HG02885 (cell line): ENCODE measurements at regions not wholly inside any gene's neighbourhood (a gene's known extent, or its start where the extent isn't known, plus 50 kb on each side); places are given as distances from the start of the nearest gene placed in this dataset.

ENCODE experiments used
- ATAC-seq: cut with Tn5 transposase; IDR thresholded peaks from one replicate; pipeline ENCODE4 v1.9.1; 2021; ENCODE audit warnings: mild to moderate bottlenecking; ENCODE audit not compliant: unreplicated experiment, poor library complexity

DNA sequence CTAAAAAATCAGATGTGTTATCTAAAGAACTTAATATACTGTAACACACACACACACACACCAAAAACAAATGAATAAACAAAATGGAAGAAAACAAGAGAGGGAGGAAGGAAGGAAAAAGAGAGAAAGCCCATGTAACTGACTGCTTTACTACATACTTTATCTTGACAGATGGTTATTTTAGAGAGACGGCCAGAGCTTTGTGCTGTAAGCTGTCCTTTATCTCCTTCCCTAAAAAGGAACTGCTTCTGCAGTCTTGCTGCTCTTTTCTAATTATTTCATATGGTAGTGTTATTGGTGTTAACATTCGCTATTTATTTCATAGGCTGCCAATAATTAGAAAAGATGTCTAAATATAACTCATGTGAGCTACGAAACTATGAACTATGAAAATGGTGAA lies 1384.6 kb downstream of the MRPL39 start:
- ATAC-seq, result no peak

DNA sequence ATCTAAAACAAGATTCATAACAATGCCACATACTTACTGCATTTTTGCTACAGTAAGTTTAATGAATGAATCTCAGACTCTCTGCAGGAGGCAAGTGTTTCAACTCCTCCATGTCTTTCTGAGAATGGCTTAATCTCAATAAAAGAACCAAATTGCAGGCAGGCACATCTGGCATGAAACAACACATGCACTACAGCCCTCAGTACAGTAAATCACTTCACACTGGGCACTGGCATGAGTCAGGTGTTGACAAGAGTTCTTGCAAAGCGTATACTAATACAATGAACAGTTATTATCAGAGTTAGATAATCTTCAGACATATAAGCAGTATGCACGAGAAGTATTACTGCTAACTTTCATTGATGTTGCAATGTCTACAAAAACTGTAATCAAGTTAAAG lies 1386.8 kb downstream of the MRPL39 start:
- no peak for ATAC-seq

DNA sequence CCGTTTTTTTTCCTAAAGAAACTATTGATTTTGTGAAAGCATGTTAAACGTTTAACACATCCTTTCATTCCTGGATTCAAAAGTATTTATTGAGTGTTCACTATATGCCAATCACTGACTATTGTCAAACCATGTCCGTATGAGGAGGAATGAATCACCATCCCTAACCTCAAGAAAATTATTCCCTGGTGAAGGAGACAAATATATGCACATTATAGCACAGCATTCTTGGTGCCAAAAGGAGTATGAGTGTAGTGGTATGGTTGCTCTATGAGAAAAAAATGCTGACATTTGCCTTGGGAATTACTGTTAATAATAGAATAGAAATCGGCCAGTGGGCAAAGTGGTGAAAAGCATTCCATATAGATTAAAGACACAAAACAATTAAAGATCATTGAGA lies 1390.1 kb downstream of the MRPL39 start:
- ATAC-seq, result no peak

DNA sequence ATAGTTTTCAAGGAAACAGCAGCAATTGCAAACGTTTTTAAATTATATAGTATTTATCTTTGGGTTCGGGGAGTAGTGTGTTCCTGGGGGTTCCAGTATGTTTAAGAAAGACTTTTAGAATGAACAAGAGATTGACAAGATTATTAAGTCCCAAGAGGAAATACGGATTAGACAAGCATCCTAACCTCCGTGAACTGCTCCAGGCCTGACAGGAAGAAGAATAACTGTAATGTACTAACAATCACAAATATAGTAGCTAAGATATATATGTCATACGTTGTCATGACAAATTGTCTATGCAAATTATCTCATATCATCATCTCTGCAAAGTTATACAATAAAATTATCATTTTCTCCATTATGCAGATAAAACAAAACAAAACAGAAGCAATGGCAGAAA lies 1397.2 kb downstream of the MRPL39 start:
- ATAC-seq, result no peak

DNA sequence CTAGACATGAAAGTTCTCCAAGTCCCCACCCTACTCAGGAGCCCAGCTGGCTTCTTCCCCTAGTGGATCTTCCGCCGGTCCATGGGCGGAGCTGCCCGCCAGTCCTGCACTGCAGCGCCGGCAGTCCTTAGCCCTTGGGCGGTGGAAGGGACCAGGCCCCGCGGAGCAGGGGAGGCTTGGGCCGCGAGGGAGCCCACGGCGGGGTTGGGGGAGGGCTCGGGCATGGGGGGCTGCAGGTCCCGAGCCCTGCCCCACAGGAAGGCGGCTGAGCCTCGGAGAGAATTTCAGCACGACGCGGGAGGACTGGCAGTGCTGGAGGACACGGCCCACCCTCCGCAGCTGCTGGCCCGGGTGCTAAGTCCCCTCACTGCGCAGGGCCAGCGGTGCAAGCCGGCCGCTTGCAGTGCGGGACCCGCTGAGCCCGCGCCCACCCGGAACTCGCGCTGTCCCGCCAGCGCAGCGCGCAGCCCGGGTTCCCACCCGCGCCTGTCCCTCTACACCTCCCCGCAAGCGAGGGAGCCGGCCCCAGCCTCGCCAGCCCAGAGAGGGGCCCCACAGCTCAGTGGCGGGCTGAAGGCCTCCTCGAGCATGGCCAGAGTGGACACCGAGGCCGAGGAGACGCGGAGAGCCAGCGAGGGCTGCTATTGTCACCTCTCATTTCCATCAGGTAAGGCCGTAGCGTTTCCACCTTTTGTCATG lies 1398.6 kb downstream of the MRPL39 start:
- no peak for ATAC-seq

DNA sequence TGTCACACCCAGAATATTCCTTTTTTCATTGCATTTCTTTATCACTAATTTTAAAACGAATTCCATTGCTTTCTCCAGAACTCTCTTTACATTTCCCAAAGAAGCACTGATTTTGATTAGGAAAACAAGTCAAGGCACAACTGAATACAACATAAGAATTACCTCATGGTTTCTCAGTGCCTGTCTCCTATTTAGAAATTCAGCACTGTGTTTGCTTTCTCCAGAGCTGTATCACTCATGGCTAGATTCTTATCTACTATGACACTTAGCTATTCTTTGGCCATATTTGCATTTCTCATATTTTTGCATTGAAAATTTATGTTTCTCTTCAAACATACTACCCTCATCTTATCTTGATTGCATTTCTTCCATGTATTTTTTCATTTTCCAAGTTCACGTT lies 1402.0 kb downstream of the MRPL39 start:
- no peak for ATAC-seq

DNA sequence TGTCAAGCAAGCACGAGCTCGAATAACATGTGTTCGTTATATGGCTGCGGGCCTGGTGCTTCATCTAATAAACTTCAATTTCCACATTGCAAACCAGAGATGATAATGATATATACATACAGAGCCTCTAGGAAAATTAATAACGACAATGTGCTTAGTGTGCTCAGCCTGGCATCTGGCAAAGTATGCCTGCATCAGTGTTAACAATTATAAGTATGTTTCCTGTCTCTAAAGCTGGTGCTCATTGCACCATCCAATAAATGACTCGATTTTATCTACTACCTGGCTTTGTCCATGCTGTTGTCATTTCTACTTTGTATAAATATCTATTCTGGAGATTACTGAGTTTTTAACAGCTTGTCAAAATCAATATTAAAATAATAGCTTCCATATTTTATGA lies 1402.6 kb downstream of the MRPL39 start:
- no peak for ATAC-seq

DNA sequence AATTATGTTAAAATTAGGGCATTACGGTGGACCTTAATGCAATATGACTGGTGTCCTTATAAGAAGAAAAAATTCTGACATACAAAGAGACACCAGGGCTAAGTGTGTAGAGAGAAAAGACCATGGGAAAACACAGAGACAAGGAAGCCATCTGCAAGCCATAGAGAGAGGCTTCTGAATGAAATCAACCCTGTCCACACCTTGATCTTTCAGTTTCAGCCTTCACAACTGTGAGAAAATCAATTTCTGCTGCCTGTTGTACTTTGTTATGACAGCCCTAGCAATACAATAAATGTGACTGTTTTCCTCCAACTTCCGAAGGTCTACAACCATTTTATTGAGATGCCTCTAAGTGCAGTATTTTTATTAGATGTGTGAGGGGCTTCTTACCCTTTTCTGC lies 1407.2 kb downstream of the MRPL39 start:
- ATAC-seq, result no peak

DNA sequence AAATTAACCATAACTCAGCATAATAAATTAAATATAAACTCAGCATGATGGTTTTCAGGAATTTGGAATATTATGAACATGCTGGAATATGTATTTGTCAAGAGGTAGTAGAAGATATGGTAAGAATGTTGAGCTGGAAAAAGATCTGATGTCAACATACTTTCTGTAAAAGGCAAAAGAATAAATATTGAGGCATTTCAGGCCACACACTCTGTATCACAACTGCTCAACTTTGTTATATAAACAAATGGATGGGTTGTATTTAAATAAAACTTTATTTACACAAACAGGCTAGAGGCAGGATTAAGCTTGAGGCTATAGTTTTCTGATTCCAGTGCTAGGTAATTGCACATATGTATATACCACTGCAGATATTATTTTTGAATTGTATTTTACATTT lies 1409.4 kb downstream of the MRPL39 start:
- ATAC-seq, result no peak

DNA sequence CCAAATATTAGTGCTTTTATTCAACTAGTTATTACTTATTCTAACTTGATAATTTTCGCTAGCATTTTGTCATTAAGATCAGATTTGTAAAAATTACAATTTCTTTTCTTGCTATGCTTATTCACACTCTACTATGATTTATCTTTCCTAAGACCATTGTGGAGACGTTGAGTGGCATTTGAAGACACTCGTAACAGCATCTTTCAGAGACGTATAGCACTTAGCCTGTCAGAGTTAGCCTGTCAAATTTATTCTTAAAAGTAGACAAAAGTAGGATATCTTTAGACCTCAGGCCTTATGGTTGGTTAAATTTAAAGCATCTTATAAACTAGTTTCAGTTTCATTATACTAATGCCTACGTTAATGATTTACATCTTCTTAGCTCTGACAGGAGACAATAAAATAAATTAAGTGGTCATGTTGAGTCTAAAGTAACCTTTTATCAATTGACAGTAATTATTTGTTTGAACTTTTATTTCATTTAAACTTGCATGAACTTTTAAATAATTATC lies 1410.1 kb downstream of the MRPL39 start:
- ATAC-seq, result no peak

DNA sequence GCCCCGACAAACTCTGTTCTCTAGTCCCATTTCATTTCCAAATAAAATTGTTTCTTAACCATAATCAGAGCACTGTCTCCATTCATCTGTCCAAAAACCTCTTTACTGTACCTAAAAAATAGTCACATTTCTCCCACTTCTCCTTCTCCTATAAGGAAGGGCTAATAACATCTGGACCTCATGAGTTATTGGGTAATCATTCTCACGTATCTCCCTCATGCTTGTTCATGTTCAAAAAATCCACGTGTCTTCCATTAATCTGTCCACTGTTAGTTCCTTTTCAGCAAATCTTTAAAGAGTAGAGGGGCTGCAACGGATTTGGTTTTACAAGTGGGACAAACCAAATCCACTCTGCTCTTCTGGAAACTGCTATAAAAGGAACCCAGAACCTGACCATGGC lies 1418.8 kb downstream of the MRPL39 start:
- ATAC-seq, result no peak

DNA sequence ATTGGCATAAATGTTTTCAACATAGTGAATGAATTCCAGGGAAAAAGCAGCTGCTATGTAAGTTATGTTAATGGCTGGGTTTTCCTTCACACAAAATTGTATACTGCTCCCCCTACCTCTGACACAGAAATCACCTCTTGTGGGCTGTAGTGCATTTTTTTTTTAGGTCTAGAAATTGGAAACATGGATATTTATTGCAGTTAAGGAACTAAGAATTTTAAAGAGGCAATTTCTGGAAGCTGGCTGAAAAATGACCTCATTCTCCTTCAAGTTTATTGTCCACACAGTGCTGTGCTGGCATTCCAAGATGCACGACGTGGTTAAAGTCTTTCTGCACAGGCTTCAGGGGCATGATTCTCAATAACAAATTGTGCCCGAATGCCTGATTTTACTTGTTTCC lies 1424.2 kb downstream of the MRPL39 start:
- no peak for ATAC-seq

DNA sequence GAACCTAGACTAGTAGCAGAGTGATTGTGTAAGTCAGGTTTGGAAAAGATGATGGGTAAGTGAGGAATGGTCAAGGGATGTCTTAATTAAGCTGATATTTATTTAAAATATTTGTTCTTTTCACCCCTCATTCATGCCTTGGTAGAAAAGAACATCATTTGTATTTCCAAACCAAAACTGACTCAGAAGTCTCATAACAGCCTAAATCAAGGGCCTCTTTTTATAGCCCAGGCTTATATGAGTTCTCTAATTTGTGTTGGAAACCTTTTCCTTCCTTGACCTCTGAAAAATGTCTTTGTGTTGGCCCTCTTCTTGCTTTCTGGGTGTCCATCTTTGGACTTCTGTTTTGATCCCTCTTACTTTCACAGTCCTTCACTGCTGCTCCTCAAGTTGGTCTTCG lies 1428.2 kb downstream of the MRPL39 start:
- no peak for ATAC-seq

DNA sequence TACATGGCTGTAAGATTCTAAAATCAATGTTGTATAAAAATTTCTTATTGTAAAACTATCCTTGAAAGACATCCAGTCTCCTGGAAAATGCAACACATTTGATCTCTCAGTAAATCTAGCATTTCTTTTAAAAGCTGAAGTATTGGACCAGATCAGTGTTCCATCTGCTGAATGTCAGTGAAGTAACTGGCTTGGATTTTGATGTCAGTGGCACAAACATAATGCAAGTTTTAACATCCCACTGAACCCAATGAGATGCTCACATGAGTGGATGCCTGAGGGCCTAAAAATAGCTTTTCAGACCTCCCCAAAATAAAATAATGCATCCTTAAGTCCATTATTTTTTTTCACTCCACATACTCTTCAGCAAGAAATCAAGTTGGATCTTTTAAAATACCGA lies 1432.2 kb downstream of the MRPL39 start:
- ATAC-seq, result no peak

DNA sequence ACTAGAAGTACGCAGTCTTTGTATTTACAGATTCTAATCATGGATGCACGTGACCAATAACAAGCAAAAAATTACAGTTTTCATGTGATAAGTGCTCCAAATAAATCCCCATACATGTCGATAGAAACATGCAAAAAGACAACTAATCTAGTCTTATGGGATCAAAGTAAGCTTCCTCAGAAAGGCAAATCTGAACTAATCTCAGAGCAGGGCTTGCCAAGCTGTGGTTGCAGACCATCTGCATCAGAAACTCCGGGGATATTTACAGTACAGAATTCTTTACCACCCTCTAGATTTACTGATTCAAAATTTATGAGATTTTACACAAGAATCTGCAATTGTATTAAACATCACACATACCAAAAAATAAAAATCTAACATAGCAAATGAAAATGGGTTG lies 1435.5 kb downstream of the MRPL39 start:
- no peak for ATAC-seq

DNA sequence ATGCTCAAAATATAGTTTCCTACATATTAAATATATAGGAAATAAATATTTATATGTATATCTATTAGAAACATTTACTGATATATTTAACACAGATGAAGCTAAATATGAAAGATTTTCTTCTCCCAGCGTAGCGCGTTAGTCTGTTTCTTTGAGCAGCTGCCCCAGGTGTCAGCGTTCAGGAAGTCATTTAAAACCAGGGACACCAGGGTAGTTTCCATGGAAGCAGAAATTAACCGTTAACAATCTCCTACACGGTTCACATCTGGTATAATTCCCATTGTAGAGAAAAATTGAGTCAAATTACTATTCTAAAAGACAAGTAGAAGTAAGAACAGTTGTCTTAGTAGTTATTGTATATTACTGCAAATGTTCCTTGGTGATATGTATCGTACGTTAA lies 1443.7 kb downstream of the MRPL39 start:
- no peak for ATAC-seq

DNA sequence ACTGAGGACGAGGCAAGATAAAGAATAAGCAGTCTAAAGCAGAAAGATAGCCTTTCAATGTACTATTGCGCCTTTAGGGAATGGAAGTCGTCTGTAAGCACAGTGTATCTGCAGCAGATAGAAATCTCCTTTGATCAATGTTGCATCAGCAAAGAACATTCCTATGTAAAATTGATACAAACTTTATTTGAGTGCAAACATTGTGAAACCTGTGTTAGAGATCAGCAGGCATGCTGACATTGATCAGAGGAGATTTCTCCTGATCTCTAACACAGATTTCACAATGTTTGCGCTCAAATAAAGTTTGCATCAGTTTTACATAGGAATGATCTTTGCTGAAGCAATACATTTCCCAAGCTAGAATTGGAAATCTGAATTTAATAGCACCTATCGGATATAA lies 1446.8 kb downstream of the MRPL39 start:
- ATAC-seq, result no peak

DNA sequence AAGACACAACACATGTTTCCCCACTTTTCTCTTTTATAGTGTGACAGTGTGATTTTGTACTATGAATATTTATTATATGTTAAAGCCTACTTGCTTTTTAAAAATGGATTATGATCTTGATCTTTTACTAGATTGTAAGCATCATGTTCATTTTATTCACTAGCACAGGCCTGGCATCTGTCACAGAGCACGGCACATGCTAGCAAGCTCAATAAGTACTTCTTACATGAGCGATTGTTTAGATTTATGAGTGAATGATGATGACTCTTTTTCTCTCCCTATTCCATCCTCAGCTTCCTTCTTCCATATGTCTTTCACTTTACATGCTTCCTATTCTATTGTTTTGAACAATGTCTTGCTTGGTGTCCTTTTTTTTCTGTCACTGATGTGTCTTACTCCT lies 1454.1 kb downstream of the MRPL39 start:
- no peak for ATAC-seq

DNA sequence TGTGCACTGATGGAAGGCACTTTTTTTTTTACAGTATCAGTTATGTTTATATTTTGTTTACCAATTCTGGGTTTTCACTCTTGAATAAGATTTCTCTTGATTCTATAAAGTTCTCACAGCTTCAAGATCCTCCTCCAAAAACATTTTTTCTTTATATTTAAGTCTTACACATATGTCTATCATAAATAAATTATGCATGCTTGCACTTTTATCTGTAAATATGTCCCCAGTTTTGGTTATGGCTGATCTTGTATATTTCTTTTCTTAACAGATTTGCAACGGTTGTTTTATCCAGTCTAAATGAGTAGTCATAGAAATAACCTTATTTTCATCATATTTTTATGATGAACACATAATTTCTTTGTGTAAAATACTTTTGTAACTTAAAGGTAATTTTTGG lies 1456.5 kb downstream of the MRPL39 start:
- no peak for ATAC-seq

DNA sequence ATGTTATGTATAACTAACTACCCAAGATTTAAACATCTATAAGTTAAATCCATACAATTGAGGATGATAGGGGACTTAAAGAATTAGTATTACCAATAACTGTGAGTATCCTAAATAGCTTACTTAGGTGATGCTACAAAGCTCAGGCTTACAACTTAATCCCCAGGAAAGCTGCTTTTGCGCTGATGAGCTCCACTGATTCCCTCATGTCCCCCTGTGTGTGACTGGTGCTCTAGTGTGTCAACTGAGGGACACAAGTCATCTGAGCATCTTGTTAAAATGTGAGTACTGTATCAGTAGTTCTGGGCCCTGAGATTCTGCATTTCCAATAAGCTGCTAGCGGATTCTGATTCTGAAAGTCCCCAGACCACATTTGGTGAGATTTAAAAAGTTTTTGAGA lies 1458.8 kb downstream of the MRPL39 start:
- no peak for ATAC-seq

DNA sequence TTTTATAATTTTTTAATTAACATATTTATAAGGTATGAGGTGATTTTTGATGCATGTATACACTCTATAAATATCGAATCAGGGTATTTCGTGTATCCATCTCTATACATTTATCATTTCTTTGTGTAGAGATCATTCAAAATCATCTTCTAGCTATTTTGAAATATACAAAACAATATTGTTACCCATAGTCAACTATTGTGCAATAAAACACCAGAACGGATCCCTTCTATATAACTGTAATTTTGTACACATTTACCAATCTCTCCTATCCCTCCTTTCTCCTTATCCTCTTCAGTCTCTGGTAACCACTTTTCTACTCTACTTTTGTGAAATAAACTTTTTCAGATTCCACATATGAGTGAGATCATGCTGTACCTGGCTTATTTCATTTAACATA lies 1459.6 kb downstream of the MRPL39 start:
- no peak for ATAC-seq

DNA sequence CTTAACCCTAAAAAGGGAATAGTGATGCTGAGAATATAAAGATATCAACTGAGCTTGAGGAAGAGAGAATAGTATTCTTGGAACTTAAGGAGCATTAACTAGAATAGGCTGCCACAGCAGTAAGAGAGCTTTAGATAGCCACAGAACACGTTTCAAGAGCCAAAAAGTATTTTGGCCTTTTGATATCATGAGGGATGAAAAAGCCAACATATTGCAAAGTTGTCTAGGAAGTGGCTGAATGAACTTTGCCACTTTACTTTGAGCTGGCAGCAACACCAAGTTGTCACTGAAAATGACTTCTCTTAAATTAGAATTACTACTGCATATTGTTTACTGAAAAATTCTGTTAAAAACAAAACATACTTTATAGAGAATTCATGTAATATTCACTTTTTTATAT lies 1476.2 kb downstream of the MRPL39 start:
- ATAC-seq, result no peak

DNA sequence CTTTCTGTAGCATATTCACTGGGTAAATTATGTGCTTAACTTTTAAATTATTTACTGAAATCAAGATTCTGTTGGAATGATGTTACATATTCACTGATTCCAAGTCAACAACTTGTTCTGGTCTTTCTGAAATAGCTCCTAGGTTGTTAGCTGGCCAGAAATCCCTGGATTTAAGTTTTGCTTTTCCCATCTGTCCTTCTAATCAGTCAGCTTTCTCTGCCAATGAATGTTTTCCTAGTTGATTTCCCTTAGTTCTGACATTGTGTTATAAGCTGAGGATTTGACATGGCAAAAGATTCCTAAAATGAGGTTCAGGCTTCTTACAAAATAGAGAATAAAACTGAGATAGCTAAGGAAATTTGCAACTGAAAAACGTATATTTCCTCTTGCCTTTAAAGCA lies 1479.6 kb downstream of the MRPL39 start:
- no peak for ATAC-seq
